ENCODE measurements at regions not wholly inside any gene's neighbourhood (a gene's known extent, or its start where the extent isn't known, plus 50 kb on each side); places are given as distances from the start of the nearest gene placed in this dataset.

GRCh38 chr5:159837860-159838259, 78.4 kb upstream of the ADRA1B start:
- no peak for TF ChIP-seq CTCF (IDR thresholded peaks at IDR 0.05)
- TF ChIP-seq ZFX (IDR thresholded peaks at IDR 0.05; ENCODE audit: borderline replicate concordance), result no peak
